ENCODE measurements at regions not wholly inside any gene's neighbourhood (a gene's known extent, or its start where the extent isn't known, plus 50 kb on each side); places are given as distances from the start of the nearest gene placed in this dataset.

DNA sequence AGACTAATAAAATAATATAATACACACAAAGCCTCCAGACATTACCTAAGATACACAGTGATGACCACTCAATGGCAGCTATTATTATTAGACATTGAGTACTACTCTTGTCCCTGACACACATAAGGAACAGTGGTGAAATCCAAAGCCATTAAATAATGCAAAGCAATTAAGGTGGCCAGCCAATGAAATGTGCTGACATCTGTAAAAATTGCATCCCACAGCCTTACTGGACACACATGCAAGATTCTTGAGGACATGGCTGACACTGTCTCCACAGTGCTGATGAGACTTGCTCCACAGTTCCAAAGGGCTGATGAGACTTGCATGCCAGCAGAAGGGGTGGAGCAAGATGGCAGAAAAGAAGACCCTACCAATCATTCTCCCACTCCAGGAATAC, 447.5 kb downstream of the IRX1 start:
- no peak for DNase-seq (ENCODE audit: low read depth)
- H3K4me3 ChIP-seq (ENCODE audit: control insufficient read depth, low read depth, low read length) = no peak overlapping the region
- TF ChIP-seq, protein P1, sequence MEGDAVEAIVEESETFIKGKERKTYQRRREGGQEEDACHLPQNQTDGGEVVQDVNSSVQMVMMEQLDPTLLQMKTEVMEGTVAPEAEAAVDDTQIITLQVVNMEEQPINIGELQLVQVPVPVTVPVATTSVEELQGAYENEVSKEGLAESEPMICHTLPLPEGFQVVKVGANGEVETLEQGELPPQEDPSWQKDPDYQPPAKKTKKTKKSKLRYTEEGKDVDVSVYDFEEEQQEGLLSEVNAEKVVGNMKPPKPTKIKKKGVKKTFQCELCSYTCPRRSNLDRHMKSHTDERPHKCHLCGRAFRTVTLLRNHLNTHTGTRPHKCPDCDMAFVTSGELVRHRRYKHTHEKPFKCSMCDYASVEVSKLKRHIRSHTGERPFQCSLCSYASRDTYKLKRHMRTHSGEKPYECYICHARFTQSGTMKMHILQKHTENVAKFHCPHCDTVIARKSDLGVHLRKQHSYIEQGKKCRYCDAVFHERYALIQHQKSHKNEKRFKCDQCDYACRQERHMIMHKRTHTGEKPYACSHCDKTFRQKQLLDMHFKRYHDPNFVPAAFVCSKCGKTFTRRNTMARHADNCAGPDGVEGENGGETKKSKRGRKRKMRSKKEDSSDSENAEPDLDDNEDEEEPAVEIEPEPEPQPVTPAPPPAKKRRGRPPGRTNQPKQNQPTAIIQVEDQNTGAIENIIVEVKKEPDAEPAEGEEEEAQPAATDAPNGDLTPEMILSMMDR (IDR thresholded peaks at IDR 0.05; ENCODE audit: control insufficient read depth, insufficient read depth, low read depth, low read length, missing control alignments) = no peak

DNA sequence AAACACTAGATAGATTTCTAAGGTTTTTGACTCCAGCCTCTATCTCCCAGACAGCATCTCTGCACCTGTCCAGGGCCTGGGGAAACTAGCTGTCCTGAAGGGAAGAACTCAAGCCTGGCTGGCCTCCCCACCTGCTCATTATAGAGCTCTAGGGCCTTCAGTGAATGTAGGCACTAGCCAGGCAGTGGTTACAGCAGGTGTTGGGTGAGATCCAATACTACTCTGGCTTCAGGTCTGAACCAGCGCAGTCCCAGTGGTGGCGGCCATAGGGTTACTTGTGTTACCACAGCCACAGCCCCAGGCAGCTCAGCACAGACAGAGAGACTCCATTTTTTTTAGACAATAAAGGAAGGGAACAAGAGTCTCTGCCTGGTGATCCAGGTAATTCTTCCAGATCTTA, 449.2 kb downstream of the IRX1 start:
- DNase-seq (ENCODE audit: low read depth) = no peak
- TF ChIP-seq, protein P1 (IDR thresholded peaks at IDR 0.05; ENCODE audit: control insufficient read depth, insufficient read depth, low read depth, low read length, missing control alignments) = no peak
- H3K4me3 ChIP-seq (ENCODE audit: control insufficient read depth, low read depth, low read length) = no peak overlapping the region

DNA sequence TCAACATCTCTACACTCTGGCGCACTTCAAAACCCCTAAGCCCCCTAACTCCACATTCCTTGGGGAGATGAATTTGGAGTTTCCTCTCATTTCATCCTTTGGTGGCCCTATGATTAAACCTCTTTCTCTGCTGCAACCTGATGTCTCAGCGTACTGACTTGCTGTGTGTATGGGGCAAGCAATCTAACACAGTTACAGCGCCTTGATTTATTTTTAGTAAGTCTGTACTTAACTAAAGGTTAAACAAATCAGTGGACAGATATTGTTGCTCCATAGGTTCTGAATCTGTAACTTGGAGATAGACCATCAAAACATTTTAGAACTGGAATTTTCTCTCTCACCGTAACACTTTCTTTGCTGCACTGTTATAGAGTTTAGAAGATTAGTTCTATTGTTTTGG, 452.8 kb downstream of the IRX1 start:
- DNase-seq (ENCODE audit: low read depth) = no peak
- H3K4me3 ChIP-seq (ENCODE audit: control insufficient read depth, low read depth, low read length) = no peak overlapping the region
- TF ChIP-seq, protein P1 (IDR thresholded peaks at IDR 0.05; ENCODE audit: control insufficient read depth, insufficient read depth, low read depth, low read length, missing control alignments) = no peak

DNA sequence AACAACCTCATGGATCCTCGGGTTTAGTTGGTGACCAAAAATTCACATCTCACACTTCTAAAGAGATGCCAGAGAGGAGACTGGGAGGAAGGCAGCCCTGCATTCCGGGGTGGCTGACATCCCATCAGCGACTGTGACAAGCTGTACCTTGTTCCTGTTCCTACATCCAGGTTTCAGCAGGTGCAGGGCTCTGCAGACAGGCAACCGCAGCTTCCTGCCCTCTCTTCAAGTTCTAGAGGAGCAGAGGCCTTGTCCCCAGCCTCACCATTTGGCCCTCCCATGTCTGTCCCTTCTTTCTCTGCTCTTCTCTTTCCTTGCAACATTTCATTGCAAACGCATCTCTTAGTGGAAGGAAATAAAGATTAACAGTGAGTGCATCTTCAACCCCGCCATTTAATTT, 454.6 kb downstream of the IRX1 start:
- no peak for DNase-seq (ENCODE audit: low read depth)
- TF ChIP-seq, protein P1 (IDR thresholded peaks at IDR 0.05; ENCODE audit: control insufficient read depth, insufficient read depth, low read depth, low read length, missing control alignments) = no peak
- no peak overlapping the region for H3K4me3 ChIP-seq (ENCODE audit: control insufficient read depth, low read depth, low read length)

DNA sequence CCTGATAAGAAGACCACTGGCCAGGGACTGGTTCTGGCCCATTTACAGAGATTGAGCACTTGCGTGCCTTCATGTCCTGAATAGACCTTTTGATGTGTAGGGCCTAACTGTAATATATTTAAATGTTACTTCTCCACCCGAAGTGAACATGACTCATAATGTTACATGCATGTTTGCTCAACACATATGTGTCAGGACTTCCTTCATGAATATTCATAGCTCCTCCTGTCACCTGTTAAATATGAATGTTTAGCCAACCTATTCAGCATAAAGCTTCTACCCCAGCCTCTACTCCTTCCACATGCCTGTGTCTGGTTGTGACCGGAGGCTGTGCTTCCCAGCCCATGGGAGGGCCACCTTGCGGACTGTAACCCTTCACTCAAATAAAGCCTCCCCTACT, 457.5 kb downstream of the IRX1 start:
- DNase-seq (ENCODE audit: low read depth) = no peak
- TF ChIP-seq, protein P1 (IDR thresholded peaks at IDR 0.05; ENCODE audit: control insufficient read depth, insufficient read depth, low read depth, low read length, missing control alignments) = no peak
- no peak overlapping the region for H3K4me3 ChIP-seq (ENCODE audit: control insufficient read depth, low read depth, low read length)

DNA sequence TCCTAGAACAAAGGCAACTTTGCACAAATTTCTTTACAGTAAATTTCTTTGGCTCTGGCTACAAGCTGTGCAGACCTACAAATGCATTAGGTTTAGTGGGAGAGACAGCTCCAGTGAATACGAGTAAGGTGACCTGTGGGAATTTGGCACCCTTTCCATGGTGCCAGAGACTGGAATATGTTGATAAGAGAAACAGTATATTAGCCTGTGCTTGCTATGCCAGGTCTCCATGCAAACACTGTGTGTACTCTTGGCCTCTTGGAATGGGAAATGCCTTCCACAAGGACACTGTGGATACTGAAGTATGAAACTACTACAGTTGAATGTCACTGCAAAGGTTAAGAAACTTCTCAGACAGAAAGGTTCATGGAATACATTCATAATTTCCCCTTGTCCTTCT, 458.5 kb downstream of the IRX1 start:
- no peak for DNase-seq (ENCODE audit: low read depth)
- TF ChIP-seq, protein P1 (IDR thresholded peaks at IDR 0.05; ENCODE audit: control insufficient read depth, insufficient read depth, low read depth, low read length, missing control alignments) = no peak
- no peak overlapping the region for H3K4me3 ChIP-seq (ENCODE audit: control insufficient read depth, low read depth, low read length)

DNA sequence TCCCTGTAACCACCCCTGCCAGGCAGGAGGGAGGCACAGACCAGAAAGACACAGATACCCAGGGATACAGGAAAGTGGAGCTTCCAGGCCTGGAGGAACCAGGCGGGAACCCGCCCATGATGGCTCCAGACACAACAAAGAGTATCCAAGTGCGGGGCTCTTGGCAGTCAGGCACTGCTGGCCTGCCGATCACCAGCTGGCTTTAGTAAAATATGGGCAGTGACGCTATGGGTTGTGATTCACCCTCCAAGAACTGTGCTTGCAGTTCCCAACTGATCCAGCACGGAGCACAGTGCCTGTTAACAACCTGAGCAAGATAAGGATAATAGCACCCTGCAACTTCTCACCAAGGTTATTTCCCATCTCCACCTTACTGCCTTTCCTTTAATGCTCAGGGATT, 463.3 kb downstream of the IRX1 start:
- no peak for DNase-seq (ENCODE audit: low read depth)
- H3K4me3 ChIP-seq (ENCODE audit: control insufficient read depth, low read depth, low read length) = no peak overlapping the region
- TF ChIP-seq, protein P1 (IDR thresholded peaks at IDR 0.05; ENCODE audit: control insufficient read depth, insufficient read depth, low read depth, low read length, missing control alignments) = no peak

Data from AG09309 (cell line).